Transverse colon (tissue), 4 donors: ENCODE measurements at regions not wholly inside any gene's neighbourhood (a gene's known extent, or its start where the extent isn't known, plus 50 kb on each side); places are given as distances from the start of the nearest gene placed in this dataset.

Source experiments
- CTCF ChIP-seq, 5 experiments: fragments of 200-600 bp in 3 of 5; fragments of 450-650 bp in 2 of 5; sonication (generic) in 3 of 5; IDR thresholded peaks; 1 replicate in 2 of 5; 2 replicates in 3 of 5; pipeline ENCODE4 v1.5.1; 2016 to 2017; ENCODE audit warnings: antibody characterized with exemption in 5 of 5, inconsistent platforms in 3 of 5, mild to moderate bottlenecking in 2 of 5, moderate library complexity in 1 of 5
- POLR2A ChIP-seq: fragments of 450-650 bp; IDR thresholded peaks from one replicate; pipeline ENCODE4 v1.6.1; 2016; ENCODE audit warnings: antibody characterized with exemption, mild to moderate bottlenecking, moderate library complexity
- POLR2AphosphoS5 ChIP-seq, 3 donors: sonication (generic); formaldehyde crosslinking; IDR thresholded peaks; one replicate each; pipeline ENCODE4 v1.6.1; 2016; ENCODE audit warnings: antibody characterized with exemption in 3 of 3

GRCh38 chr16:86429663-86430062 is 80.7 kb upstream of the FOXF1 start:
- TF ChIP-seq CTCF (IDR thresholded peaks at IDR 0.05) (no peak), POLR2A (no peak), POLR2AphosphoS5 (IDR thresholded peaks at IDR 0.05) (no peak)
